ENCODE measurements at regions not wholly inside any gene's neighbourhood (a gene's known extent, or its start where the extent isn't known, plus 50 kb on each side); places are given as distances from the start of the nearest gene placed in this dataset.

DNA sequence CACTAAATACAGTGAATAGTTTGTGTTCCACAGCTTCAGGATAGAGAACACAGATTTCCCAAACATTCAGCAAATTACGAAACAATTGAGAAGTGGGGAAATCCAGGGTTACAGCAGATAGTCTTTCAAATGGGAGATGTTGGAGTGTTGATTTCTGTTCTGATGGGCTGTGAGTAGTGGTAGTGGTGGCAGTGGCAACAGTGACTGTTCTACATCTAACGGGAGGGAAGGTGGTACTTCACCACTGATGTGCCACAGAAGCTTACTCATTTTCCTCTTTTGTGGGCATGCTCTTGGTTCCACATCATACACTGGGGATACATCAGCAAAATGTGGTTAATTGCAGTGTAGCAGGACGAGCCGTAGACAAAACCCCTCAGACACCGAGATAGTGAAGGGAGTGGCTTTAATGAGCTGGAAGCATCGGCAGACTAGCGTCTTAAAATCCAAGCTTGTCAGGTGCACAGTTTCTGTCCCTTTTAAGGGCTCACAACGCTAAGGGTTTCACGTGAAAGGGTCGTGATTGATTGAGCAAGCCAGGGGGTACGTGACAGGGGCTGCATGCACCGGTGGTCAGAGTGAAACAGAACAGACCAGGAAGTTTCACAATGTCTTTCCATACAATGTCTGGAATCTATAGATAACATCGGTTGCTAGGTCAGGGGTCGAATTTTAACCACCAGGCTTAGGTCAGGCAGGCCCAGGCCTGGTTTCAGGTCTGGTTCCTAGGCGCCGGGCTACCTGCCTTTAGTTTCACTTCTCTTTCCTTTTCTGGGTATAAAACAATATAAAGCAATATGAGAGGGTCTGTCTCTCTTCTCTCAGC lies 330.6 kb upstream of the FBXO33 start:
- TF ChIP-seq, protein P1, sequence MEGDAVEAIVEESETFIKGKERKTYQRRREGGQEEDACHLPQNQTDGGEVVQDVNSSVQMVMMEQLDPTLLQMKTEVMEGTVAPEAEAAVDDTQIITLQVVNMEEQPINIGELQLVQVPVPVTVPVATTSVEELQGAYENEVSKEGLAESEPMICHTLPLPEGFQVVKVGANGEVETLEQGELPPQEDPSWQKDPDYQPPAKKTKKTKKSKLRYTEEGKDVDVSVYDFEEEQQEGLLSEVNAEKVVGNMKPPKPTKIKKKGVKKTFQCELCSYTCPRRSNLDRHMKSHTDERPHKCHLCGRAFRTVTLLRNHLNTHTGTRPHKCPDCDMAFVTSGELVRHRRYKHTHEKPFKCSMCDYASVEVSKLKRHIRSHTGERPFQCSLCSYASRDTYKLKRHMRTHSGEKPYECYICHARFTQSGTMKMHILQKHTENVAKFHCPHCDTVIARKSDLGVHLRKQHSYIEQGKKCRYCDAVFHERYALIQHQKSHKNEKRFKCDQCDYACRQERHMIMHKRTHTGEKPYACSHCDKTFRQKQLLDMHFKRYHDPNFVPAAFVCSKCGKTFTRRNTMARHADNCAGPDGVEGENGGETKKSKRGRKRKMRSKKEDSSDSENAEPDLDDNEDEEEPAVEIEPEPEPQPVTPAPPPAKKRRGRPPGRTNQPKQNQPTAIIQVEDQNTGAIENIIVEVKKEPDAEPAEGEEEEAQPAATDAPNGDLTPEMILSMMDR (CRISPR knock-in tag; IDR thresholded peaks at IDR 0.05) = no peak; the same call in 1 of the 2 replicates
- TF ChIP-seq ZNF670 (CRISPR knock-in tag; IDR thresholded peaks at IDR 0.05; ENCODE audit: borderline replicate concordance) (peak; percentile 100; the same call in 1 of the 2 replicates), ZNF780A (CRISPR knock-in tag; IDR thresholded peaks at IDR 0.05) (peak; percentile 71; the same call in 1 of the 2 replicates)

Data from HepG2 (cell line).